Upper lobe of left lung (tissue), 4 donors: ENCODE measurements at regions not wholly inside any gene's neighbourhood (a gene's known extent, or its start where the extent isn't known, plus 50 kb on each side); places are given as distances from the start of the nearest gene placed in this dataset.

Source experiments
- CTCF ChIP-seq, 6 experiments: fragments of 450-650 bp in 4 of 6; fragments of 200-600 bp in 2 of 6; sonication (generic) in 2 of 6; IDR thresholded peaks; one replicate each; pipeline ENCODE4 v1.5.1; 2016 to 2019; ENCODE audit warnings: antibody characterized with exemption in 6 of 6
- EP300 ChIP-seq, 4 donors: sonication (generic); formaldehyde crosslinking; IDR thresholded peaks; one replicate each; pipeline ENCODE4 v1.5.1; 2017; ENCODE audit warnings: antibody characterized with exemption in 4 of 4, control low read depth in 2 of 4
- POLR2AphosphoS5 ChIP-seq, 2 donors: sonication (generic); formaldehyde crosslinking; IDR thresholded peaks; one replicate each; pipeline ENCODE4 v1.5.1; 2017; ENCODE audit warnings: antibody characterized with exemption in 2 of 2

DNA sequence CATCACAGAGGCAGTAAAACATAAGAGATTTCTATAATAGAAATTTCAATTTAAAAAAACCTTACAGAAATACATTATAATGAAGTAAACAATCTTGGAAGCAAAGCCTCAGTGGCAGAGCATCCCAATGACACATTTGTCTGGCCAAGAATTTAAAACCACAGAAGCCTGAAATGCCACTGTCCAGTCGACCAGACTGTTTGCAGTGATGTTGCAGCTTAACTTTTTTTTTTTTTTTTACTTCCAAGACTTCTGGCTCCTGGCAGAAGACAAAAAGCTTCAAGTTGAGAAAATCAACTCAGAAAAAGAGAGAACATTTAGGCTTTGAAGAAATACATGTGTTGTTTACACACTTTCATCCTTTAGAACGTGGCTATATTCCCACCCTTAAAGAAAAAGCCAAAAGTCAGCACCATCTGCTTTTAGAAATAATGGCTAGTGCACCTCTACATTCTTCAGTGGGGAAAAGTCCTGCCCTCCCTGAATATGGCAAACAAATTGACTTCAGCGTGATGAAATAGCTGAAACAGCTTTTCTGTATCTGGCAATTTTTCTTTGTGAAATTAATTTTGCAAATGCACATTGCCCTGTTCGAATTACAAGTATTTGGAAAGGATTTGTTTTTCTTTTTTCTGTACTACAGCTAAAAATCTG lies 205.5 kb upstream of the MON1B start:
- no peak for TF ChIP-seq CTCF (IDR thresholded peaks at IDR 0.05)
- no peak for TF ChIP-seq POLR2AphosphoS5 (IDR thresholded peaks at IDR 0.05)
- no peak for TF ChIP-seq EP300 (IDR thresholded peaks at IDR 0.05)
